Lower leg skin (tissue), 3 donors: ENCODE measurements at regions not wholly inside any gene's neighbourhood (a gene's known extent, or its start where the extent isn't known, plus 50 kb on each side); places are given as distances from the start of the nearest gene placed in this dataset.

Source experiments
- CTCF ChIP-seq, 3 donors: fragments of 450-650 bp; IDR thresholded peaks; one replicate each; pipeline ENCODE4 v1.5.1; 2016; ENCODE audit warnings: antibody characterized with exemption in 3 of 3, mild to moderate bottlenecking in 3 of 3, moderate library complexity in 2 of 3
- POLR2A ChIP-seq, 2 donors: fragments of 450-650 bp; IDR thresholded peaks; one replicate each; pipeline ENCODE4 v1.6.1; 2016 to 2017; ENCODE audit warnings: antibody characterized with exemption in 2 of 2, mild to moderate bottlenecking in 1 of 2, moderate library complexity in 1 of 2

GRCh38 chr12:124463341-124463921, 104.0 kb downstream of the NCOR2 start:
- TF ChIP-seq CTCF (IDR thresholded peaks at IDR 0.05), result no peak
- TF ChIP-seq POLR2A (IDR thresholded peaks at IDR 0.05), result no peak
